Mesendoderm (in vitro differentiated cells): ENCODE measurements at regions not wholly inside any gene's neighbourhood (a gene's known extent, or its start where the extent isn't known, plus 50 kb on each side); places are given as distances from the start of the nearest gene placed in this dataset.

Source experiments
- DNase-seq: peaks from one replicate; pipeline ENCODE4 v3.0.0; 2013
- H2AK5ac ChIP-seq: 2 replicates; pipeline ENCODE4 v1.6.1; 2013; ENCODE audit warnings: low read length, inconsistent platforms
- H2BK120ac ChIP-seq: 2 replicates; pipeline ENCODE4 v1.6.1; 2013; ENCODE audit warnings: low read depth, mild to moderate bottlenecking, low read length, moderate library complexity, mixed read lengths
- H2BK15ac ChIP-seq: replicated peaks from 2 replicates; pipeline ENCODE4 v1.6.1; 2013; ENCODE audit warnings: low read depth, mild to moderate bottlenecking, moderate library complexity
- H2BK5ac ChIP-seq: 2 replicates; pipeline ENCODE4 v1.6.1; 2013; ENCODE audit warnings: low read length, inconsistent platforms
- H3K18ac ChIP-seq: 2 replicates; pipeline ENCODE4 v1.6.1; 2013; ENCODE audit warnings: mild to moderate bottlenecking, low read length, mixed read lengths
- H3K23ac ChIP-seq: one replicate; pipeline ENCODE4 v1.6.1; 2013; ENCODE audit warnings: low read length
- H3K27ac ChIP-seq: 2 replicates; pipeline ENCODE4 v1.5.1; 2013; ENCODE audit warnings: low read depth, mild to moderate bottlenecking, inconsistent platforms, low read length, moderate library complexity
- H3K27me3 ChIP-seq: 2 replicates; pipeline ENCODE4 v1.6.1; 2013; ENCODE audit warnings: low read length, control low read depth, mild to moderate bottlenecking, inconsistent platforms; ENCODE audit not compliant: insufficient read depth, poor library complexity
- H3K36me3 ChIP-seq: 2 replicates; pipeline ENCODE4 v1.6.1; 2013; ENCODE audit warnings: low read length, inconsistent platforms; ENCODE audit not compliant: control insufficient read depth, insufficient read depth
- H3K4ac ChIP-seq: one replicate; pipeline ENCODE4 v1.6.1; 2013; ENCODE audit warnings: low read depth, mild to moderate bottlenecking, low read length, moderate library complexity
- H3K4me1 ChIP-seq: 2 replicates; pipeline ENCODE4 v1.6.1; 2013; ENCODE audit warnings: low read depth, low read length, inconsistent platforms; ENCODE audit not compliant: control insufficient read depth
- H3K4me2 ChIP-seq: 2 replicates; pipeline ENCODE4 v1.6.1; 2013; ENCODE audit warnings: low read length
- H3K4me3 ChIP-seq: 2 replicates; pipeline ENCODE4 v1.5.1; 2013; ENCODE audit warnings: mild to moderate bottlenecking, low read length
- H3K56ac ChIP-seq: one replicate; pipeline ENCODE4 v1.6.1; 2013; ENCODE audit warnings: low read length
- H3K79me1 ChIP-seq: 2 replicates; pipeline ENCODE4 v1.6.1; 2013; ENCODE audit warnings: low read length, inconsistent platforms
- H3K79me2 ChIP-seq: 2 replicates; pipeline ENCODE4 v1.6.1; 2013; ENCODE audit warnings: mild to moderate bottlenecking, low read length; ENCODE audit not compliant: control insufficient read depth, insufficient read depth
- H3K9ac ChIP-seq: 2 replicates; pipeline ENCODE4 v1.6.1; 2013; ENCODE audit warnings: low read length, inconsistent platforms
- H4K5ac ChIP-seq: one replicate; pipeline ENCODE4 v1.6.1; 2013; ENCODE audit warnings: low read length
- H4K8ac ChIP-seq: one replicate; pipeline ENCODE4 v1.6.1; 2013; ENCODE audit warnings: low read depth, mild to moderate bottlenecking, control low read depth, low read length, moderate library complexity
- WGBS: extraction: QIAGEN DNeasy Blood & Tissue Kit; methylation state at CpG from one replicate; pipeline ENCODE4 v1.1.7; 2013; ENCODE audit warnings: low lambda C conversion rate, missing lambda C conversion rate; ENCODE audit not compliant: insufficient coverage; ENCODE audit errors: extremely low coverage; 5-methylcytosine and 5-hydroxymethylcytosine counted together

- Histone ChIP-seq H3K56ac (no peak overlapping the region), H2AK5ac (no peak overlapping the region), H2BK5ac (no peak overlapping the region), H3K18ac (no peak overlapping the region), H3K27me3 (no peaks in the 10 kb centered on the region), H3K79me1 (no peaks in the 10 kb centered on the region), H3K27ac (no peak overlapping the region), H3K9ac (no peak overlapping the region), H3K79me2 (no peaks in the 10 kb centered on the region), H3K4me2 (no peak overlapping the region), H3K4me3 (no peak overlapping the region), H2BK120ac (no peak overlapping the region), H4K5ac (no peak overlapping the region), H2BK15ac (no peak overlapping the region), H3K23ac (no peak overlapping the region), H3K36me3 (no peaks in the 10 kb centered on the region), H3K4me1 (no peaks in the 10 kb centered on the region), H4K8ac (no peak overlapping the region), H3K4ac (no peak overlapping the region)
- no peak for DNase-seq
- WGBS = no CpG with 5 or more reads among the region's 2 CpGs
Observed at GRCh38 chr3:74534611-74535010, 79.8 kb downstream of the CNTN3 start.

- Histone ChIP-seq H3K27me3 (no peaks in the 10 kb centered on the region), H3K79me2 (no peaks in the 10 kb centered on the region), H3K18ac (no peak overlapping the region), H3K4me1 (no peaks in the 10 kb centered on the region), H4K8ac (no peak overlapping the region), H2AK5ac (no peak overlapping the region), H3K36me3 (no peaks in the 10 kb centered on the region), H2BK5ac (no peak overlapping the region), H3K4ac (no peak overlapping the region), H2BK15ac (no peak overlapping the region), H3K23ac (no peak overlapping the region), H3K79me1 (no peaks in the 10 kb centered on the region), H3K4me3 (no peak overlapping the region), H3K56ac (no peak overlapping the region), H3K27ac (no peak overlapping the region), H3K9ac (no peak overlapping the region), H3K4me2 (no peak overlapping the region), H4K5ac (no peak overlapping the region), H2BK120ac (no peak overlapping the region)
- no CpG with 5 or more reads among the region's 4 CpGs for WGBS
- peak; percentile 25 for DNase-seq
Observed at GRCh38 chr3:74532446-74532845, 82.0 kb downstream of the CNTN3 start.

GRCh38 chr3:74531491-74531890, 83.0 kb downstream of the CNTN3 start:
- Histone ChIP-seq H2AK5ac (no peak overlapping the region), H3K4me1 (no peaks in the 10 kb centered on the region), H3K79me1 (no peaks in the 10 kb centered on the region), H3K36me3 (no peaks in the 10 kb centered on the region), H4K5ac (no peak overlapping the region), H3K4me3 (no peak overlapping the region), H3K23ac (no peak overlapping the region), H2BK120ac (no peak overlapping the region), H3K27me3 (no peaks in the 10 kb centered on the region), H3K9ac (no peak overlapping the region), H3K4me2 (no peak overlapping the region), H3K27ac (no peak overlapping the region), H2BK15ac (no peak overlapping the region), H2BK5ac (no peak overlapping the region), H3K56ac (no peak overlapping the region), H3K18ac (no peak overlapping the region), H3K4ac (no peak overlapping the region), H4K8ac (no peak overlapping the region), H3K79me2 (no peaks in the 10 kb centered on the region)
- no peak for DNase-seq
- WGBS = no CpG with 5 or more reads among the region's 4 CpGs

- H3K27me3 ChIP-seq = no peaks in the 10 kb centered on the region
- no CpG with 5 or more reads among the region's 3 CpGs for WGBS
- no peaks in the 10 kb centered on the region for H3K36me3 ChIP-seq
- no peak for DNase-seq
- H3K27ac ChIP-seq = no peak overlapping the region
- H3K9ac ChIP-seq = no peak overlapping the region
- H2BK120ac ChIP-seq = no peak overlapping the region
- H3K4me2 ChIP-seq = no peak overlapping the region
- H2BK5ac ChIP-seq = no peak overlapping the region
- no peak overlapping the region for H3K18ac ChIP-seq
- no peak overlapping the region for H4K5ac ChIP-seq
- no peak overlapping the region for H2BK15ac ChIP-seq
- H3K4me1 ChIP-seq = no peaks in the 10 kb centered on the region
- H4K8ac ChIP-seq = no peak overlapping the region
- no peak overlapping the region for H2AK5ac ChIP-seq
- no peak overlapping the region for H3K4me3 ChIP-seq
- H3K23ac ChIP-seq = no peak overlapping the region
- no peak overlapping the region for H3K4ac ChIP-seq
- no peak overlapping the region for H3K56ac ChIP-seq
- H3K79me2 ChIP-seq = no peaks in the 10 kb centered on the region
- no peaks in the 10 kb centered on the region for H3K79me1 ChIP-seq
Observed at GRCh38 chr3:74529145-74529544, 85.3 kb downstream of the CNTN3 start.

- no peak overlapping the region for H2BK15ac ChIP-seq
- H3K4me2 ChIP-seq = no peak overlapping the region
- H3K27me3 ChIP-seq = no peaks in the 10 kb centered on the region
- H3K9ac ChIP-seq = no peak overlapping the region
- no peaks in the 10 kb centered on the region for H3K4me1 ChIP-seq
- no peak overlapping the region for H3K4ac ChIP-seq
- H3K4me3 ChIP-seq = no peak overlapping the region
- no peak overlapping the region for H4K5ac ChIP-seq
- no peak for DNase-seq
- H3K79me1 ChIP-seq = no peaks in the 10 kb centered on the region
- no peak overlapping the region for H2BK5ac ChIP-seq
- H3K36me3 ChIP-seq = no peaks in the 10 kb centered on the region
- no peak overlapping the region for H2AK5ac ChIP-seq
- no peak overlapping the region for H3K18ac ChIP-seq
- no peak overlapping the region for H3K27ac ChIP-seq
- H2BK120ac ChIP-seq = no peak overlapping the region
- H4K8ac ChIP-seq = no peak overlapping the region
- H3K79me2 ChIP-seq = no peaks in the 10 kb centered on the region
- H3K23ac ChIP-seq = no peak overlapping the region
- WGBS = no CpG with 5 or more reads among the region's 4 CpGs
- H3K56ac ChIP-seq = no peak overlapping the region
Observed at GRCh38 chr3:74527566-74527965, 86.9 kb downstream of the CNTN3 start.

GRCh38 chr3:74523811-74524210, 90.6 kb downstream of the CNTN3 start:
- Histone ChIP-seq H3K36me3 (no peaks in the 10 kb centered on the region), H4K5ac (no peak overlapping the region), H2BK5ac (no peak overlapping the region), H3K4me1 (no peaks in the 10 kb centered on the region), H2BK15ac (no peak overlapping the region), H3K27ac (no peak overlapping the region), H3K79me1 (no peaks in the 10 kb centered on the region), H2AK5ac (no peak overlapping the region), H3K18ac (no peak overlapping the region), H3K79me2 (no peaks in the 10 kb centered on the region), H3K27me3 (no peaks in the 10 kb centered on the region), H3K4me2 (no peak overlapping the region), H4K8ac (no peak overlapping the region), H3K9ac (no peak overlapping the region), H2BK120ac (no peak overlapping the region), H3K56ac (no peak overlapping the region), H3K4ac (no peak overlapping the region), H3K23ac (no peak overlapping the region), H3K4me3 (no peak overlapping the region)
- DNase-seq = no peak
- no CpG with 5 or more reads among the region's 2 CpGs for WGBS
